Skin of body (tissue), 1 donor: ENCODE measurements at regions not wholly inside any gene's neighbourhood (a gene's known extent, or its start where the extent isn't known, plus 50 kb on each side); places are given as distances from the start of the nearest gene placed in this dataset. TPM values are rescaled to one million over a fixed set of nuclear protein-coding genes. Genes with fewer than 3 reads are reported as not detected.

Source experiments
- small RNA-seq: library from RNA; depleted of rRNA; stranded (forward); fragments of <200 nt; gene quantifications from one replicate; pipeline ENCODE3, GENCODE V24; 2014; ENCODE audit warnings: low replicate concordance

Small RNAs in the stretch of these regions (small RNA-seq; reads per million reads assigned to genes)
- gene RF00322 (not detected), gene RNU6-99P (not detected)
